ENCODE measurements at regions not wholly inside any gene's neighbourhood (a gene's known extent, or its start where the extent isn't known, plus 50 kb on each side); places are given as distances from the start of the nearest gene placed in this dataset.

- in situ Hi-C loops (cut with MboI; ENCODE audit: low pct_unique_long_range_greater_than_20kb, low sequenced_read_pairs), result no loop called here
- no peak for DNase-seq
Observed at GRCh38 chr6:119581220-119581619, 231.7 kb upstream of the MAN1A1 start.

GRCh38 chr6:119575721-119576120 is 226.2 kb upstream of the MAN1A1 start:
- in situ Hi-C loops (cut with MboI; ENCODE audit: low pct_unique_long_range_greater_than_20kb, low sequenced_read_pairs), result no loop called here

GRCh38 chr6:119568580-119568979 is 219.0 kb upstream of the MAN1A1 start:
- in situ Hi-C loops (cut with MboI; ENCODE audit: low pct_unique_long_range_greater_than_20kb, low sequenced_read_pairs), result no loop called here

More at GRCh38 chr6:119575721-119576120, 226.2 kb upstream of the MAN1A1 start:
- DNase-seq, result no peak

GRCh38 chr6:119566546-119567260 is 217.1 kb upstream of the MAN1A1 start:
- in situ Hi-C loops (cut with MboI; ENCODE audit: low pct_unique_long_range_greater_than_20kb, low sequenced_read_pairs), result no loop called here
- DNase-seq, result no peak

More at GRCh38 chr6:119568580-119568979, 219.0 kb upstream of the MAN1A1 start:
- no peak for DNase-seq

- no peak for DNase-seq
- in situ Hi-C loops (cut with MboI; ENCODE audit: low pct_unique_long_range_greater_than_20kb, low sequenced_read_pairs), result no loop called here
Observed at GRCh38 chr6:119565893-119566292, 216.3 kb upstream of the MAN1A1 start.

- in situ Hi-C loops (cut with MboI; ENCODE audit: low pct_unique_long_range_greater_than_20kb, low sequenced_read_pairs), result no loop called here
- DNase-seq, result no peak
Observed at GRCh38 chr6:119562168-119562567, 212.6 kb upstream of the MAN1A1 start.

- DNase-seq, result no peak
- in situ Hi-C loops (cut with MboI; ENCODE audit: low pct_unique_long_range_greater_than_20kb, low sequenced_read_pairs), result no loop called here
Observed at GRCh38 chr6:119559586-119559985, 210.0 kb upstream of the MAN1A1 start.

- in situ Hi-C loops (cut with MboI; ENCODE audit: low pct_unique_long_range_greater_than_20kb, low sequenced_read_pairs), result no loop called here
- no peak for DNase-seq
Observed at GRCh38 chr6:119557239-119557638, 207.7 kb upstream of the MAN1A1 start.

- no peak for DNase-seq
- in situ Hi-C loops (cut with MboI; ENCODE audit: low pct_unique_long_range_greater_than_20kb, low sequenced_read_pairs), result no loop called here
Observed at GRCh38 chr6:119552021-119552420, 202.5 kb upstream of the MAN1A1 start.

GRCh38 chr6:119547024-119547423 is 197.5 kb upstream of the MAN1A1 start:
- in situ Hi-C loops (cut with MboI; ENCODE audit: low pct_unique_long_range_greater_than_20kb, low sequenced_read_pairs), result no loop called here
- no peak for DNase-seq

GRCh38 chr6:119545245-119545644 is 195.7 kb upstream of the MAN1A1 start:
- no peak for DNase-seq
- in situ Hi-C loops (cut with MboI; ENCODE audit: low pct_unique_long_range_greater_than_20kb, low sequenced_read_pairs), result no loop called here

- DNase-seq, result no peak
- in situ Hi-C loops (cut with MboI; ENCODE audit: low pct_unique_long_range_greater_than_20kb, low sequenced_read_pairs), result no loop called here
Observed at GRCh38 chr6:119544325-119545175, 195.0 kb upstream of the MAN1A1 start.

- in situ Hi-C loops (cut with MboI; ENCODE audit: low pct_unique_long_range_greater_than_20kb, low sequenced_read_pairs), result no loop called here
- DNase-seq, result no peak
Observed at GRCh38 chr6:119543332-119543731, 193.8 kb upstream of the MAN1A1 start.

GRCh38 chr6:119542037-119542436 is 192.5 kb upstream of the MAN1A1 start:
- no peak for DNase-seq
- in situ Hi-C loops (cut with MboI; ENCODE audit: low pct_unique_long_range_greater_than_20kb, low sequenced_read_pairs), result no loop called here

- in situ Hi-C loops (cut with MboI; ENCODE audit: low pct_unique_long_range_greater_than_20kb, low sequenced_read_pairs), result no loop called here
- no peak for DNase-seq
Observed at GRCh38 chr6:119541132-119541905, 191.8 kb upstream of the MAN1A1 start.

- no peak for DNase-seq
- in situ Hi-C loops (cut with MboI; ENCODE audit: low pct_unique_long_range_greater_than_20kb, low sequenced_read_pairs), result no loop called here
Observed at GRCh38 chr6:119540417-119540816, 190.9 kb upstream of the MAN1A1 start.

- DNase-seq, result no peak
- in situ Hi-C loops (cut with MboI; ENCODE audit: low pct_unique_long_range_greater_than_20kb, low sequenced_read_pairs), result no loop called here
Observed at GRCh38 chr6:119539066-119539746, 189.6 kb upstream of the MAN1A1 start.

GRCh38 chr6:119536666-119537065 is 187.1 kb upstream of the MAN1A1 start:
- DNase-seq, result no peak
- in situ Hi-C loops (cut with MboI; ENCODE audit: low pct_unique_long_range_greater_than_20kb, low sequenced_read_pairs), result no loop called here

- no peak for DNase-seq
- in situ Hi-C loops (cut with MboI; ENCODE audit: low pct_unique_long_range_greater_than_20kb, low sequenced_read_pairs), result no loop called here
Observed at GRCh38 chr6:119535332-119535731, 185.8 kb upstream of the MAN1A1 start.

Data from KBM-7 (cell line).